GM04504 (cell line): ENCODE measurements at regions not wholly inside any gene's neighbourhood (a gene's known extent, or its start where the extent isn't known, plus 50 kb on each side); places are given as distances from the start of the nearest gene placed in this dataset.

ENCODE experiments used
- DNase-seq: peaks from one replicate; pipeline ENCODE4 v3.0.0-alpha.2; 2012; ENCODE audit warnings: low read depth

GRCh38 chr2:223389624-223390023 is 212.5 kb downstream of the SCG2 start:
- no peak for DNase-seq

DNA sequence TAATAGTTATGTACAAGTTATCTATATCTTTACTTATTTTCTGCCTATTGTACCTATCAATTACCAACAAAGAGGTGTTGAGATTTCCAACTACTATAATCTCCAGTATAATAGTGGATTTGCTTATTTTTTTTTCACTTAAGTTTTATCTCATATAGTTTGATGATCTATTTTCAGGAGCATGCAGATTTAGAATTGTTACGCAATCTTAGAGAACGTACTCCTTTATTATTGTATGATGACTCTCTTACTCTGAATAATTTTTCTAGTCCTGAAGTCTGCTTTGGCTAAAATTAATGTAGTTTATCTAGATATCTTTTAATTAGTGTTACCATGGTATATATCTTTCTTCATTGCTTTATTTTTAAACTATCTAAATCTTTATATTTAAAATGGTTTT is 205.2 kb downstream of the SCG2 start:
- DNase-seq: no peak

- DNase-seq: no peak
Measured at GRCh38 chr2:223399357-223399957, 202.7 kb downstream of the SCG2 start.

- DNase-seq: no peak
Measured at GRCh38 chr2:223404616-223405015, 197.5 kb downstream of the SCG2 start.

DNA sequence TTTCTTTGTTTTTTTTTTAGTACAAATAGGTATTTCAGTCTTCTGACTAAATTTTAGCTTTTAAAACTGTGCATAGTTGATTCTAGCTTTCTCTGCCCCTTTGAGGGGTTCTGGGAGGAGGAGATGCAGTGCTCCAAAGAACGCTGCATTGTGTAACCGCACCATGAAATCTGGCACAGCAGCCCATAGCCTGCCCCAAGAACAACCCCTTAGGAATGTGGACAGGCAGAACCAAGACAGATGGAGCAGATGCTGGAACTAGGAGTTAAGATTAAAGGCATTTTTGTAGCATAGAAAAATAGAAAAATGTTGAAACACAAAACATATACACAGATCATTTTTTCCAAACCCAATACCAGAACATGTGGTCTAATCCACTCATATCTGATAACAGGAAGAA is 187.5 kb downstream of the SCG2 start:
- DNase-seq: peak; percentile 45

- DNase-seq: no peak
Measured at GRCh38 chr2:223415071-223415470, 187.1 kb downstream of the SCG2 start.

GRCh38 chr2:223416815-223417610 is 185.1 kb downstream of the SCG2 start:
- peak; percentile 24 for DNase-seq

DNA sequence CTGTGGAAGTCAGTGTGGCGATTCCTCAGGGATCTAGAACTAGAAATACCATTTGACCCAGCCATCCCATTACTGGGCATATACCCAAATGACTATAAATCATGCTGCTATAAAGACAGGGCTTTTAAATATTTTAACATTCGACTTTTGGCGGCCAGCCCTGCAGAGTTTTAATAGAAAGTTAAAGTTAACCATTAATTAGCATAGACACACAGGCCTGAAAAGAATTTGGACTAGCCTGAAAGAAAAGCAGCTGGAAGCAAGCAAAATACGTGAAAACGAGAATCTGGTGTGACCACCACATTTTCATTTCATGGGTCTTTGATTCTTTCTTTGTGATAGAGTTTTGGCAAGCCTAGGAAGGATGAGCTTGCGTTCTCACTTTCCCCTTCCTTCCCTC is 184.0 kb downstream of the SCG2 start:
- peak; percentile 20 for DNase-seq

DNA sequence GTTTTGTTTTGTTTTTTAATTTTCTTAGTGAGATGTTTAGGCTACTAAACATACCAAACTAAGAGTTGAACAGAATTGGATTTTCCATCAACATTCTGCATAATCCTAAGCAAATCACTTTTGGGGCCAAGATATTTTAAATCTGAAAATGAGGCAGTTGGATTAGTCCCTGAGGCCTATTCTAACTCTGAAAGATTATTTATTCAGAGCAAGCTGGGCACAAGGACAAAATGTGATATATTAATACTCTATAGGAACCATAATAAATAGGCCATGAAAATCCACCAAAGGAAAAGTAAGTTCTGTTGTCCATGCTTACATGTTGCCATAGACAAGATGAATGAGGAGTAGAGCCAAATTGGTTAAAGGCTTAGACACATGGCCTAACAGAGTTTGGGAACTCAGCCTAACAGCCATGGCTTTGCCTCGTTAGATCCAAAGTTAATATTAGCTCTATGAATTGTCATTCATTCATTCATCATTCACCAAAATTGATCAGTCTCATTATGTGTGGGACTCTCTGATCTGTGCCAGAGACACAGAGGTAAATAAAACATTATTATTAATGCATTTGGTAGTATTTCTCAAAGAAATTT is 183.5 kb downstream of the SCG2 start:
- no peak for DNase-seq

DNA sequence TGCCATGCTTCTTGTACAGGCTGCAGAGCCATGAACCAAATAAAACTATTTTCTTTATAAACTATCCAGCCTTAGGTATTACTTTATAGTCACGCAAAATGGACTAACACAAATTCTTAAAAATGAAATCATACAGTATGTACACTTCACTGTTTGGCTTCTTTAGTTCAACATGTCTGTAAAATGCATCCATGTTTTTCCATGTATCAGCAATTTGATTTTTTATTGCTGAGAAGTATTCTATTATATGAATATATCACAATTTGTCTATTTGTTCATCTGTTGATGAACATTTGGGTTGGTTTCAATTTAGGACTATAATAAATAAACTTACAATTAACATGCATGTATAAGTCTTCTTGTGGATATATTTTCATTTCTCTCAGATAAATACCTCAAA is 182.1 kb downstream of the SCG2 start:
- DNase-seq: no peak

DNA sequence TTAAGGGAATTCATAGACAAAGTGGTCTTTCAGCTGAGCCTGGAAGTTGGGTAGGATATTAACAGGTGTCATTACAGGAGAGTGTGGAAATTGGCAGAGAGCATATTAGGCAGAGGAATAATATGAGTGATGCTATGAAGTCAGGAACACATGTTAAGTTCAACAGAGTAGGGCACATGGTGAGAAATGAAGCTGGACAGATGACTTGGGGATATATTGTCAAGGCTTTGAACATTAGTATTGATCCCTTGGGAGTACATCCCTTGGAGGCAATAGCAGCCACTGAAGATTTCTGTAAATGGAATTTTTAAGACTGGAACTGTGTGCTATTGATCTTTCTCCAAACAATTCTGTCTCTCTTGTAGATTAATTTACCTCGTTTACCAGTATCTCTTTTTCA is 170.7 kb downstream of the SCG2 start:
- no peak for DNase-seq

DNA sequence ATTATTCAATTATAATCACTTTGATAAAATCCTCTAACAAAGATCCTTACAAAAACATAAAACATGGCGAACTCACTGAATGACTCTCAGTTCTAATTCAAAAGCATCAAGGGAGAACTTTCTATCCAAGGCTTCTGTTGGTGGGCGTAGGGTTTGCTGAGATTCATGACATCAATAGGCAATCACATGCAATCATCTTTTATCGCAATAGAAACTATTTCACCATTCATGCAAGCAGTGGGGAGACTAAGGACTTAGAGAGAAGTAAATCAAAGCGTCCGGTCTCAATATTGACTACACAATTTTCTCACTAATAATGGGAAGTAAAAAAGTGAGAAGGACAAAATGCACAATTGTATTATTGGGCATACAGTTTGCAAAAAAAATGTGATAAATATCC is 168.7 kb downstream of the SCG2 start:
- no peak for DNase-seq

GRCh38 chr2:223437788-223438187 is 164.4 kb downstream of the SCG2 start:
- no peak for DNase-seq

GRCh38 chr2:223439184-223439583 is 163.0 kb downstream of the SCG2 start:
- no peak for DNase-seq

DNA sequence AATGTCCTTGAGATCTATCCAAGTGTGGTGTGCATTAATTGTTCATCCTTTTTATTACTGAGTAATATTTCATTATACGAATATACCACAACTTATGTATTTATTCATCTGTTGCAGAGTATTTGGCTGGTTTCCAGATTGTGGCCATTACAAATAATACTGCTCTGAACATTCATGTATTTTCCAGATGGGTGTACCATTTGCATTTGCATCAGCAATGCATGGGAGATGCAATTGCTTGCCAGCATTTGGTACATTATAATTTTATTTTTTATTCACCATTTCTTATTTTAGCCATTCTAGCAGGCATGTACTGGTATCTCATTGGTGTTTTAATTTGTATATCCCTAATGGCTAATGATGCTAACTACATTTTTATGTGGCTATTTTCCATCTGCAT is 162.4 kb downstream of the SCG2 start:
- DNase-seq: no peak

DNA sequence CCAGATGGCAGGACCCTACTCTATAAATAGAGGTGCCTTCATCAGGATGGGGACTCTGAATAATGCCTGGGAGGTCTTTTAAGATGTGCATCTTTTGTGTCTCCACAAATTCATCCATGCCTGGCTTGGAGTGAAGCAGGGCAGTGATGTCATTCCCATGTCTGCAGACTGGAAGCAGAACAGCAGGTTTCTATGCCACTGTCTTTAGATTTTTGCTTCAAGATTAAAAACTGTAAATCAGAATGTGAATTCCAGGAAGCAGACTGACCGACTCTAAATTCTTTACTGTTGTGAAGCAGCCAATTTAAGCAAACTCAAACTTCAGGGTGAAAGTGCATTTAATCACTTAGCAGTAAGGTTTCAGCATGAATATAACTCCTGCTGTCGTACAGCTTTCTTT is 159.3 kb downstream of the SCG2 start:
- DNase-seq: no peak

DNA sequence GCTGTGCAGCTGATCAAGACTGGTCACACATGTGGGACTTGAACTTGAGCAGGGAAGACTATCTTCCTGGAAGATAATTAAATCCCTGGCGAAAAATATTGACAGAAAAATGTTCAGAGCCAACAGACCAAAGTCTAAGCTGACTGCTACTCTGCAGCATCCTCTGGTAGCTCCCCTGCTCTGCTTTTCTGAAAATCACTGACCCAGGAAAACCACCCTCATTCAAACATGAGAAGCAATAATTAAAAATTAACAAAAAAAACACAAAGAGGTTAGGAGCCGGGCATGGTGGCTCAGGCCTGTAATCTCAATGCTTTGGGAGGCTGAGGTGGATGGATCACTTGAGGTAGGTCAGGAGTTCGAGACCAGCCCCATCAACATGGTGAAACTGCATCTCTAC is 151.9 kb downstream of the SCG2 start:
- DNase-seq: no peak

- DNase-seq: no peak
Measured at GRCh38 chr2:223457301-223457700, 144.9 kb downstream of the SCG2 start.

- no peak for DNase-seq
Measured at GRCh38 chr2:223459328-223459939, 142.7 kb downstream of the SCG2 start.

GRCh38 chr2:223460209-223460608 is 142.0 kb downstream of the SCG2 start:
- DNase-seq: no peak

DNA sequence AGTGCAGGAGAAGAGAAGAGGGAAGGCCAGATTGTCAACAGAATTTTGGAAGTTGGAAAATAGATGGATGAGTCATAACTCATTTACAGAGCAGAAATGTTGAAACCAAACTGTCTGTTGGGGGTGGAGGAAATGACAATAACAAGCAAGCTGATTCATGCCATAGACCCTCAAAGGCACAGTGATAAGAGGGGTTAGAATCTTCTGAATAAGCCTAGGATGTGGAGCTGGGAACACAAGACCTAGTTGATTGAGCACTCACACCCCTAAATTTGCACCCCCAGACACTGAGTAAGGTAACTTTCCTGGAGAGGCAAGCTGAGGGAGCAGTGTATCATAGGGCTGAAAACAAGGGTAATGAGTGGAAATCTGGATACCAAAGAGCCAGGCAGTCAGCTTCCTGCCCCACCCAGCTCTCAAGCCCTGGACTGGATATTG is 141.4 kb downstream of the SCG2 start:
- peak; percentile 32 for DNase-seq

DNA sequence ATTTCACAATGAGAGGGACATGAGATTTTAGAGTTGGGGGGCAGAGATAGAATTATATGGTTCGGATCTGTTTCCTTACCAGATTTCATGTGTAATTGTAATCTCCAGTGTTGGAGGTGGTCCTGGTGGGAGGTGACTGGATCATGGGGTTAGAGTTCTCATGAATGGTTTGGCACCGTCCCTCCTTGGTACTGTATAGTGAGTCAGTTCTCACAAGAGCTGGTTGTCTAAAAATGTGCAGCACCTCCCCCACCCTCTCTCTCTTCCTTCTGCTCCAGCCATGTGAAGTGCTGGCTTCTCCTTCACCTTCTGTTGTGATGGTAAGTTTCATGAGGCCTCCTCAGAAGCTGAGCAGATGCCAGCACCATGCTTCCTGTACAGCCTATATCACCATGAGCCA is 138.1 kb downstream of the SCG2 start:
- no peak for DNase-seq

DNA sequence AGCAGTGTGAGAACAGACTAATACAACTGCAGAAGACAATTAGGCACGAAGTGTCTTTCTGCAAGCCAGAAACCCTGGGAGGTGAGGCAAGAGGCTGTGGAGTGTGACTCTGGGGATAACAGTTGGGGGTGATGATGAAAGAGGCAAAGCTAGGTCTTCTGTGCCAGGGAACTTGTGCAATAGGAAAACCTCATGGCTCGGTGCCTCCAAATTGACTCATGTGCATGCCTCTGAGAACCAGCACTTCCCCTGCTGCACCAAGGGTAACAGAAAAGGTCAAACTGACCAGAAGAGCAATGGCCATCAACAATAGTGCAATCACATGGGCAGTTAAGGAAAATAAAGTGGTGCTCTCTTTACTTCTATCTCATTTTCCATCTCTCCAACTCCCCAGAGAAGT is 136.4 kb downstream of the SCG2 start:
- peak; percentile 99 for DNase-seq
